DND-41 (cell line): ENCODE measurements at regions not wholly inside any gene's neighbourhood (a gene's known extent, or its start where the extent isn't known, plus 50 kb on each side); places are given as distances from the start of the nearest gene placed in this dataset.
"Not testable (repeated sequence)": the region's sequence is repeated elsewhere in the genome, so short reads cannot be mapped to it uniquely, and the experiment has no call there.

ENCODE experiments used
- ATAC-seq: fragments of 200-7000 bp; cut with Tn5 transposase; 3 replicates; pipeline ENCODE4 v1.9.1; 2021; ENCODE audit warnings: low read depth; ENCODE audit not compliant: insufficient read depth
- DNase-seq: peaks from one replicate; pipeline ENCODE4 v3.0.0-alpha.2; 2020
- H2AFZ ChIP-seq: 2 replicates; pipeline ENCODE4 v1.6.0; 2012; ENCODE audit warnings: low read depth, low read length
- H3K27ac ChIP-seq: 2 replicates; pipeline ENCODE4 v1.5.1; 2012; ENCODE audit warnings: low read length, inconsistent platforms
- H3K27me3 ChIP-seq: fragments of 200-600 bp; sonication (generic); 2 replicates; pipeline ENCODE4 v1.6.0; 2012; ENCODE audit warnings: low read length, mild to moderate bottlenecking, inconsistent platforms; ENCODE audit not compliant: insufficient read depth, poor library complexity
- H3K36me3 ChIP-seq: 2 replicates; pipeline ENCODE4 v1.5.1; 2012; ENCODE audit warnings: low read length, inconsistent platforms; ENCODE audit not compliant: insufficient read depth
- H3K4me1 ChIP-seq: 2 replicates; pipeline ENCODE4 v1.5.1; 2012; ENCODE audit warnings: mild to moderate bottlenecking, low read length; ENCODE audit not compliant: insufficient read depth
- H3K4me2 ChIP-seq: 2 replicates; pipeline ENCODE4 v1.6.0; 2012; ENCODE audit warnings: mild to moderate bottlenecking, moderate library complexity, low read length, inconsistent platforms; ENCODE audit not compliant: insufficient read depth
- H3K4me3 ChIP-seq, 2 experiments: fragments of 200-600 bp in 1 of 2; shearing (Covaris generic) in 1 of 2; 2 replicates each; pipeline ENCODE4 v1.5.1; 2012 to 2016; ENCODE audit warnings: inconsistent platforms in 2 of 2, low read length in 2 of 2, mild to moderate bottlenecking in 2 of 2, low read depth in 1 of 2, moderate library complexity in 1 of 2
- H3K79me2 ChIP-seq: 2 replicates; pipeline ENCODE4 v1.6.0; 2012; ENCODE audit warnings: low read length, inconsistent platforms; ENCODE audit not compliant: insufficient read depth
- H3K9ac ChIP-seq: 2 replicates; pipeline ENCODE4 v1.6.0; 2012; ENCODE audit warnings: low read depth, mild to moderate bottlenecking, inconsistent platforms, low read length, moderate library complexity
- H3K9me3 ChIP-seq: 2 replicates; pipeline ENCODE4 v1.5.1; 2012; ENCODE audit warnings: low read length, moderate library complexity, mild to moderate bottlenecking, inconsistent platforms; ENCODE audit not compliant: insufficient read depth, severe bottlenecking
- H4K20me1 ChIP-seq: 2 replicates; pipeline ENCODE4 v1.6.0; 2012; ENCODE audit warnings: low read length; ENCODE audit not compliant: insufficient read depth
- EZH2 ChIP-seq: IDR thresholded peaks from 3 replicates; pipeline ENCODE4 v1.6.1; 2012; ENCODE audit warnings: borderline replicate concordance, low read depth, mild to moderate bottlenecking, moderate library complexity, low read length, inconsistent platforms; ENCODE audit not compliant: severe bottlenecking
- TF ChIP-seq, protein P1 (sequence below): IDR thresholded peaks from 2 replicates; pipeline ENCODE4 v1.5.1; 2012; ENCODE audit warnings: borderline replicate concordance, low read length, moderate library complexity, mild to moderate bottlenecking; ENCODE audit not compliant: poor library complexity, severe bottlenecking; ENCODE audit errors: extremely low read depth

- H3K4me3 ChIP-seq, H2AFZ ChIP-seq, H3K36me3 ChIP-seq, H4K20me1 ChIP-seq, H3K9me3 ChIP-seq, H3K4me2 ChIP-seq, H3K27me3 ChIP-seq, ATAC-seq, DNase-seq, H3K4me1 ChIP-seq, H3K79me2 ChIP-seq, H3K27ac ChIP-seq, H3K9ac ChIP-seq: not testable (repeated sequence)
Measured at GRCh38 chr6:119490050-119490449, 140.5 kb upstream of the MAN1A1 start.

GRCh38 chr6:119484598-119484997, 135.0 kb upstream of the MAN1A1 start:
- Histone ChIP-seq H3K4me3 (no peak overlapping the region), H3K9me3 (no peaks in the 10 kb centered on the region), H3K4me1 (peaks cover 7% of the 10 kb centered on the region), H3K9ac (no peak overlapping the region), H3K27me3 (no peaks in the 10 kb centered on the region), H2AFZ (no peak overlapping the region), H3K4me2 (no peak overlapping the region), H3K79me2 (no peaks in the 10 kb centered on the region), H4K20me1 (no peaks in the 10 kb centered on the region), H3K36me3 (no peaks in the 10 kb centered on the region), H3K27ac (no peak overlapping the region)
- ATAC-seq (no peak), DNase-seq (no peak)
- no peak for TF ChIP-seq EZH2
- TF ChIP-seq, protein P1, sequence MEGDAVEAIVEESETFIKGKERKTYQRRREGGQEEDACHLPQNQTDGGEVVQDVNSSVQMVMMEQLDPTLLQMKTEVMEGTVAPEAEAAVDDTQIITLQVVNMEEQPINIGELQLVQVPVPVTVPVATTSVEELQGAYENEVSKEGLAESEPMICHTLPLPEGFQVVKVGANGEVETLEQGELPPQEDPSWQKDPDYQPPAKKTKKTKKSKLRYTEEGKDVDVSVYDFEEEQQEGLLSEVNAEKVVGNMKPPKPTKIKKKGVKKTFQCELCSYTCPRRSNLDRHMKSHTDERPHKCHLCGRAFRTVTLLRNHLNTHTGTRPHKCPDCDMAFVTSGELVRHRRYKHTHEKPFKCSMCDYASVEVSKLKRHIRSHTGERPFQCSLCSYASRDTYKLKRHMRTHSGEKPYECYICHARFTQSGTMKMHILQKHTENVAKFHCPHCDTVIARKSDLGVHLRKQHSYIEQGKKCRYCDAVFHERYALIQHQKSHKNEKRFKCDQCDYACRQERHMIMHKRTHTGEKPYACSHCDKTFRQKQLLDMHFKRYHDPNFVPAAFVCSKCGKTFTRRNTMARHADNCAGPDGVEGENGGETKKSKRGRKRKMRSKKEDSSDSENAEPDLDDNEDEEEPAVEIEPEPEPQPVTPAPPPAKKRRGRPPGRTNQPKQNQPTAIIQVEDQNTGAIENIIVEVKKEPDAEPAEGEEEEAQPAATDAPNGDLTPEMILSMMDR = no peak

- Histone ChIP-seq H3K4me2 (no peak overlapping the region), H3K79me2 (no peaks in the 10 kb centered on the region), H3K4me3 (no peak overlapping the region), H3K4me1 (peaks cover 7% of the 10 kb centered on the region), H3K27me3 (no peaks in the 10 kb centered on the region), H3K9ac (no peak overlapping the region), H2AFZ (no peak overlapping the region), H4K20me1 (no peaks in the 10 kb centered on the region), H3K36me3 (no peaks in the 10 kb centered on the region), H3K27ac (no peak overlapping the region), H3K9me3 (no peaks in the 10 kb centered on the region)
- TF ChIP-seq, protein P1 = no peak
- no peak for TF ChIP-seq EZH2
- DNase-seq = no peak
- no peak for ATAC-seq
Measured at GRCh38 chr6:119483908-119484307, 134.3 kb upstream of the MAN1A1 start.

- H3K79me2 ChIP-seq = no peaks in the 10 kb centered on the region
- H4K20me1 ChIP-seq = no peaks in the 10 kb centered on the region
- H3K4me1 ChIP-seq = peaks cover 7% of the 10 kb centered on the region
- ATAC-seq (no peak), DNase-seq (no peak)
- no peak overlapping the region for H3K9ac ChIP-seq
- no peaks in the 10 kb centered on the region for H3K36me3 ChIP-seq
- H3K27me3 ChIP-seq = no peaks in the 10 kb centered on the region
- H3K4me2 ChIP-seq = no peak overlapping the region
- H3K4me3 ChIP-seq = no peak overlapping the region
- no peaks in the 10 kb centered on the region for H3K9me3 ChIP-seq
- H3K27ac ChIP-seq = no peak overlapping the region
- no peak for TF ChIP-seq EZH2
- TF ChIP-seq, protein P1 = no peak
- H2AFZ ChIP-seq = no peak overlapping the region
Measured at GRCh38 chr6:119482850-119483285, 133.3 kb upstream of the MAN1A1 start.
